ACC112 (cell line): ENCODE measurements at regions not wholly inside any gene's neighbourhood (a gene's known extent, or its start where the extent isn't known, plus 50 kb on each side); places are given as distances from the start of the nearest gene placed in this dataset.

ENCODE experiments used
- H2AFZ ChIP-seq: fragments of 200-600 bp; sonication (generic); one replicate; pipeline ENCODE4 v1.6.0; 2017; ENCODE audit warnings: antibody characterized with exemption, low read length; ENCODE audit not compliant: unreplicated experiment
- H3K27ac ChIP-seq: fragments of 200-600 bp; sonication (generic); 2 replicates; pipeline ENCODE4 v1.5.1; 2014; ENCODE audit warnings: low read depth, mild to moderate bottlenecking, antibody characterized with exemption, low read length, moderate library complexity
- H3K27me3 ChIP-seq: fragments of 200-600 bp; sonication (generic); 2 replicates; pipeline ENCODE4 v1.6.1; 2014; ENCODE audit warnings: mild to moderate bottlenecking, antibody characterized with exemption, low read length, moderate library complexity, mixed read lengths; ENCODE audit not compliant: insufficient read depth
- H3K36me3 ChIP-seq: fragments of 200-600 bp; sonication (generic); 2 replicates; pipeline ENCODE4 v1.6.1; 2016; ENCODE audit warnings: mild to moderate bottlenecking, antibody characterized with exemption, low read length, moderate library complexity, mixed read lengths; ENCODE audit not compliant: insufficient read depth
- H3K4me1 ChIP-seq: fragments of 200-600 bp; sonication (generic); one replicate; pipeline ENCODE4 v1.6.1; 2016; ENCODE audit warnings: low read length, mixed read lengths; ENCODE audit not compliant: insufficient read depth, unreplicated experiment, control insufficient read depth
- H3K4me3 ChIP-seq: fragments of 200-600 bp; sonication (generic); 2 replicates; pipeline ENCODE4 v1.5.1; 2014; ENCODE audit warnings: mild to moderate bottlenecking, low read depth, low read length
- H3K79me2 ChIP-seq: fragments of 200-600 bp; sonication (generic); one replicate; pipeline ENCODE4 v1.6.0; 2016; ENCODE audit warnings: low read length; ENCODE audit not compliant: control insufficient read depth, unreplicated experiment, insufficient read depth

GRCh38 chr12:107478881-107479280 lies 206.7 kb upstream of the PWP1 start:
- Histone ChIP-seq H3K79me2 (no peaks in the 10 kb centered on the region), H3K4me3 (no peak overlapping the region), H3K27me3 (peaks cover 13% of the 10 kb centered on the region; the same call in 1 of the 2 replicates), H3K27ac (no peak overlapping the region), H3K36me3 (no peaks in the 10 kb centered on the region), H3K4me1 (no peaks in the 10 kb centered on the region), H2AFZ (no peak overlapping the region)

- H3K27me3 ChIP-seq = 0 out of 2 replicates have a peak, but pooled peaks cover 8% of the 10 kb centered on the region
- H3K27ac ChIP-seq = no peak overlapping the region
- H3K79me2 ChIP-seq = no peaks in the 10 kb centered on the region
- H3K36me3 ChIP-seq = no peaks in the 10 kb centered on the region
- no peak overlapping the region for H2AFZ ChIP-seq
- H3K4me3 ChIP-seq = no peak overlapping the region
- H3K4me1 ChIP-seq = no peaks in the 10 kb centered on the region
These were observed 204.6 kb upstream of the PWP1 start for GRCh38 chr12:107480836-107481608.

- Histone ChIP-seq H3K79me2 (no peaks in the 10 kb centered on the region), H3K4me1 (no peaks in the 10 kb centered on the region)
These were observed 201.4 kb upstream of the PWP1 start for GRCh38 chr12:107484230-107484629.

GRCh38 chr12:107484941-107485340 lies 200.7 kb upstream of the PWP1 start:
- Histone ChIP-seq H3K4me3 (no peak overlapping the region), H3K27ac (no peak overlapping the region), H3K4me1 (no peaks in the 10 kb centered on the region), H3K79me2 (no peaks in the 10 kb centered on the region), H2AFZ (no peak overlapping the region), H3K36me3 (no peaks in the 10 kb centered on the region), H3K27me3 (no peaks in the 10 kb centered on the region)

More at GRCh38 chr12:107484230-107484629, 201.4 kb upstream of the PWP1 start:
- Histone ChIP-seq H3K27ac (no peak overlapping the region), H3K27me3 (0 out of 2 replicates have a peak, but pooled peaks cover 5% of the 10 kb centered on the region), H3K36me3 (no peaks in the 10 kb centered on the region), H3K4me3 (no peak overlapping the region), H2AFZ (no peak overlapping the region)

GRCh38 chr12:107485731-107486130 lies 199.9 kb upstream of the PWP1 start:
- H3K27me3 ChIP-seq = no peaks in the 10 kb centered on the region
- H3K4me3 ChIP-seq = no peak overlapping the region
- no peak overlapping the region for H3K27ac ChIP-seq
- H3K79me2 ChIP-seq = no peaks in the 10 kb centered on the region
- no peaks in the 10 kb centered on the region for H3K36me3 ChIP-seq
- H3K4me1 ChIP-seq = no peaks in the 10 kb centered on the region
- H2AFZ ChIP-seq = no peak overlapping the region

GRCh38 chr12:107486140-107486892 lies 199.3 kb upstream of the PWP1 start:
- H3K27ac ChIP-seq = no peak overlapping the region
- no peaks in the 10 kb centered on the region for H3K4me1 ChIP-seq
- no peaks in the 10 kb centered on the region for H3K27me3 ChIP-seq
- no peak overlapping the region for H2AFZ ChIP-seq
- no peak overlapping the region for H3K4me3 ChIP-seq
- no peaks in the 10 kb centered on the region for H3K36me3 ChIP-seq
- no peaks in the 10 kb centered on the region for H3K79me2 ChIP-seq

- Histone ChIP-seq H2AFZ (no peak overlapping the region), H3K4me1 (no peaks in the 10 kb centered on the region), H3K4me3 (no peak overlapping the region), H3K79me2 (no peaks in the 10 kb centered on the region), H3K36me3 (no peaks in the 10 kb centered on the region), H3K27ac (no peak overlapping the region), H3K27me3 (no peaks in the 10 kb centered on the region)
These were observed 198.5 kb upstream of the PWP1 start for GRCh38 chr12:107487011-107487680.

GRCh38 chr12:107488666-107489065 lies 196.9 kb upstream of the PWP1 start:
- Histone ChIP-seq H3K79me2 (no peaks in the 10 kb centered on the region), H2AFZ (no peak overlapping the region), H3K4me1 (no peaks in the 10 kb centered on the region), H3K4me3 (no peak overlapping the region), H3K36me3 (no peaks in the 10 kb centered on the region), H3K27ac (no peak overlapping the region), H3K27me3 (no peaks in the 10 kb centered on the region)

GRCh38 chr12:107490010-107490409 lies 195.6 kb upstream of the PWP1 start:
- no peak overlapping the region for H2AFZ ChIP-seq
- H3K4me1 ChIP-seq = no peaks in the 10 kb centered on the region
- no peaks in the 10 kb centered on the region for H3K36me3 ChIP-seq
- no peaks in the 10 kb centered on the region for H3K27me3 ChIP-seq
- H3K27ac ChIP-seq = no peak overlapping the region
- H3K79me2 ChIP-seq = no peaks in the 10 kb centered on the region
- no peak overlapping the region for H3K4me3 ChIP-seq

GRCh38 chr12:107491856-107492255 lies 193.7 kb upstream of the PWP1 start:
- Histone ChIP-seq H2AFZ (no peak overlapping the region), H3K36me3 (no peaks in the 10 kb centered on the region), H3K79me2 (no peaks in the 10 kb centered on the region), H3K4me3 (no peak overlapping the region), H3K4me1 (no peaks in the 10 kb centered on the region), H3K27ac (no peak overlapping the region), H3K27me3 (no peaks in the 10 kb centered on the region)
